ENCODE measurements at regions not wholly inside any gene's neighbourhood (a gene's known extent, or its start where the extent isn't known, plus 50 kb on each side); places are given as distances from the start of the nearest gene placed in this dataset.
"Not testable (repeated sequence)": the region's sequence is repeated elsewhere in the genome, so short reads cannot be mapped to it uniquely, and the experiment has no call there.

DNA sequence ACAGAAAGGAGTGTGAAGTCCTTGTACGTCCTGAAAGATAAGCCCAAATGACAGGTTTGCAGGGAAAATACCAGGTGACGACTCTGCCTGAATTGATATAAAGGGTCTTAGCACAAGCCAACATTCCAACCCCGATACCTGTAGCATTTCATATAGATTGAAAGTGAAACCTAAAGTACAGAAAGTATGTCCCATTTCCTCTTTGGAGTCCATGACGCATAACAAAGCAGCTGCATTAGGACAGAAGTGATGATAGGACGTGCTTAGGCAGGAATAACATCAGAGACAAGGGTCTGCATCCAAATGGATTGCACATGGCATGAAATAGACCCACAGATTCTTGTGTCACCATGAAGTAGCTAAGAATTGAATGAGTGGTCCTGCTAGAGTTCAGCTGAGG, 187.0 kb upstream of the ROBO1 start:
- no peak for DNase-seq (ENCODE audit: low read depth)
- H3K4me3 ChIP-seq (ENCODE audit: low read depth, low read length), result no peak overlapping the region
- TF ChIP-seq CTCF (IDR thresholded peaks at IDR 0.05; ENCODE audit: insufficient read depth, low read depth, low read length), result no peak

DNA sequence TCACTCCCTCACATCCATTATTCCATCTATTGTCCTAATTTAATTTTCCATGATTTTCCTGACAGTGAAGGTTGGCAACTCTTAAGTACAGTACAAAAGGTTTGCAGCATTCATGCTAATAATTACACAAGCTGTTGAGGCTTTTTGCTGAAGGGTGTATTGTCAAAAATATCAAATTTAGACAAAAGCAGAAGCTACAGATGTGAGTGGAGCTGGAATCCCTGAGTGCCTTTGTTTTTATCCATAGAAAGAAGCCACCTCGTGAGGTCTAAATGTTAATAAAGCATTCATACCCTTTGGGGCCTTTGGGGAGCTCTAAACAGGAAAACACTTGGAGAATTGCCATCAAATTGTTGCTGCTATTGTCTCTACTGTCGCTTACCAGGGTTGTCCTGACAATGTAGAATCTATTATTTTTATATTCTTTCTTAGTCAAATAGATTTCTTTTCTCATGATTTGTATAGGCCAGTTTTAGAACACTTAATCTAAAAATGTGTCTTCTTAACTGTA, 185.8 kb upstream of the ROBO1 start:
- DNase-seq (ENCODE audit: low read depth), result no peak
- TF ChIP-seq CTCF (IDR thresholded peaks at IDR 0.05; ENCODE audit: insufficient read depth, low read depth, low read length), result no peak
- H3K4me3 ChIP-seq (ENCODE audit: low read depth, low read length), result no peak overlapping the region

- not testable (repeated sequence) for DNase-seq (ENCODE audit: low read depth); H3K4me3 ChIP-seq (ENCODE audit: low read depth, low read length)
These were observed 183.6 kb upstream of the ROBO1 start for GRCh38 chr3:79951426-79951825.

DNA sequence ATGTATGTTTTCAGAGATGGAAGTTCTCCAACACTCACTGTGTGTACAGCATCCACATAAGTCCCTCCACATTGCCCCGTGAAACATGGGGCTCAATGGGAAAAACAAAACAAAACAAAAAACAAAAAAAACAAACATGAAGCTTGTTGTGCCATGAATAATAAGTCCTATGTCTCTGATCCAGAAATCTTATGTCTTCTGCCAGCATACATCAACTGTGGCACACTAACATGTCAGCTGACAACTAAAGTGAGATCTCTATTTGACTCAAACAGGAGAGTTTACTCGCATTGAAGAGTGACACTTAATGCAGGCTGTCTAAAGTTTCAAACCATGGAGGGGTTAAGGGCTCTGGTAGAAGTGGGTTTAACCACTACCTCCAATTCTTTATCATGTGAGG, 180.2 kb upstream of the ROBO1 start:
- no peak for TF ChIP-seq CTCF (IDR thresholded peaks at IDR 0.05; ENCODE audit: insufficient read depth, low read depth, low read length)
- no peak overlapping the region for H3K4me3 ChIP-seq (ENCODE audit: low read depth, low read length)
- no peak for DNase-seq (ENCODE audit: low read depth)

- TF ChIP-seq CTCF (IDR thresholded peaks at IDR 0.05; ENCODE audit: insufficient read depth, low read depth, low read length), result no peak
- no peak for DNase-seq (ENCODE audit: low read depth)
- H3K4me3 ChIP-seq (ENCODE audit: low read depth, low read length), result no peak overlapping the region
These were observed 179.7 kb upstream of the ROBO1 start for GRCh38 chr3:79947469-79947868.

DNA sequence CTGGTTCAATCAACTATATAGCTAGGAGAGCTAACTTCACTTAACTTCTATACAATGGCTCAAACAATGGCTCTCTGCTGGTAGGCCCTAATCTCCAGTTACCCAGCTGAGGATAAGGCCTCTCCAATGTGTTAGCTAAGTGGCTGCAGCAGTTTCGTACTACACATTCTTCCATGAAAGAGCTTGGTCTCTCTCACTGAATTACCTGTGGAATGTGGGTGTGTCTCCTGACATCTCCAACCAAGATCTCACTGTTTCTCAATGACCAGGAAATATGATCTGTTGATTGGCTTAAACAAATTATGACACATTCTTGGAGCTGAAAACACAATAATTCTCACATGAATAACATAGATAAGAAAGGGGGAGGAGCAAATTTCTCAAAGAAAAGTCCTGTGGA, 169.8 kb upstream of the ROBO1 start:
- TF ChIP-seq CTCF (IDR thresholded peaks at IDR 0.05; ENCODE audit: insufficient read depth, low read depth, low read length), result no peak
- H3K4me3 ChIP-seq (ENCODE audit: low read depth, low read length), result no peak overlapping the region
- DNase-seq (ENCODE audit: low read depth), result no peak

DNA sequence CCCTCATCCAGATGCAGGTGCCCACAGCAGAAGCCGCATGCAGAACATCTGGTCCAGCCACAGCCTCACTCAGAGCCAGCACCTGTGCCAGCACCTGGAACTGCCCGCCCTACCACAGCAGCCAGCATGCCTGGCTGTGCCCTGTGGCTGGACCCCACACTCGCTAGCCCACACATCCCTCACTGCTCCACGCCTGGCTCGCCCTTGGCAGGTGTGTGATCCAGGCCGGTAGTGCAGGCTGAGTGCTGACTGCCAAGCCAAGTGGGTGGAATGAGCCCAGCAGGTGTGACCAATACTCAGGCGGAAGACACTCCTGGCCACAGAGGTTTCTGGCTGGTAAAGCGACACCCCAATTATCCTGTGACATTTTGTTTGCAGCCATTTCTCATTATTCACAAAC, 162.4 kb upstream of the ROBO1 start:
- no peak for DNase-seq (ENCODE audit: low read depth)
- no peak overlapping the region for H3K4me3 ChIP-seq (ENCODE audit: low read depth, low read length)
- TF ChIP-seq CTCF (IDR thresholded peaks at IDR 0.05; ENCODE audit: insufficient read depth, low read depth, low read length), result no peak

All from fibroblast of villous mesenchyme (primary cell).